HG03175 (cell line): ENCODE measurements at regions not wholly inside any gene's neighbourhood (a gene's known extent, or its start where the extent isn't known, plus 50 kb on each side); places are given as distances from the start of the nearest gene placed in this dataset.

Experiments used
- ATAC-seq: cut with Tn5 transposase; IDR thresholded peaks from one replicate; pipeline ENCODE4 v1.9.1; 2021; ENCODE audit warnings: mild to moderate bottlenecking, moderate library complexity; ENCODE audit not compliant: unreplicated experiment

GRCh38 chr4:36917413-36917812 is 327.1 kb upstream of the NWD2 start:
- no peak for ATAC-seq

GRCh38 chr4:36919721-36920120 is 324.8 kb upstream of the NWD2 start:
- ATAC-seq, result no peak

- no peak for ATAC-seq
These were observed 322.9 kb upstream of the NWD2 start for GRCh38 chr4:36921476-36922216.

GRCh38 chr4:36930562-36931111 is 313.9 kb upstream of the NWD2 start:
- no peak for ATAC-seq

- no peak for ATAC-seq
These were observed 300.3 kb upstream of the NWD2 start for GRCh38 chr4:36944232-36944631.

GRCh38 chr4:36961420-36961819 is 283.1 kb upstream of the NWD2 start:
- no peak for ATAC-seq

GRCh38 chr4:36966756-36967460 is 277.6 kb upstream of the NWD2 start:
- ATAC-seq, result no peak

GRCh38 chr4:36979533-36979932 is 265.0 kb upstream of the NWD2 start:
- no peak for ATAC-seq

- peak; percentile 62 for ATAC-seq
These were observed 254.2 kb upstream of the NWD2 start for GRCh38 chr4:36990128-36990872.

GRCh38 chr4:36997727-36998126 is 246.8 kb upstream of the NWD2 start:
- ATAC-seq, result peak; percentile 59

GRCh38 chr4:37000281-37000680 is 244.3 kb upstream of the NWD2 start:
- no peak for ATAC-seq

- ATAC-seq, result no peak
These were observed 242.7 kb upstream of the NWD2 start for GRCh38 chr4:37001688-37002436.

- ATAC-seq, result no peak
These were observed 241.9 kb upstream of the NWD2 start for GRCh38 chr4:37002625-37003024.

- ATAC-seq, result no peak
These were observed 236.3 kb upstream of the NWD2 start for GRCh38 chr4:37008199-37008598.

GRCh38 chr4:37014584-37014983 is 230.0 kb upstream of the NWD2 start:
- ATAC-seq, result no peak

- no peak for ATAC-seq
These were observed 229.2 kb upstream of the NWD2 start for GRCh38 chr4:37015391-37015790.

- ATAC-seq, result no peak
These were observed 221.0 kb upstream of the NWD2 start for GRCh38 chr4:37023504-37023903.

- ATAC-seq, result no peak
These were observed 220.5 kb upstream of the NWD2 start for GRCh38 chr4:37023996-37024395.

- no peak for ATAC-seq
These were observed 203.7 kb upstream of the NWD2 start for GRCh38 chr4:37040816-37041215.

- ATAC-seq, result no peak
These were observed 201.2 kb upstream of the NWD2 start for GRCh38 chr4:37043342-37043741.

- ATAC-seq, result no peak
These were observed 193.4 kb upstream of the NWD2 start for GRCh38 chr4:37051111-37051510.
